Sigmoid colon (tissue), 6 donors: ENCODE measurements at regions not wholly inside any gene's neighbourhood (a gene's known extent, or its start where the extent isn't known, plus 50 kb on each side); places are given as distances from the start of the nearest gene placed in this dataset.

Experiments
- DNase-seq: peaks from one replicate; pipeline ENCODE4 v3.0.0-alpha.2; 2019
- H3K27ac ChIP-seq, 4 donors: fragments of 200-600 bp; sonication (generic); one replicate each; pipeline ENCODE4 v1.5.1; 2016 to 2019; ENCODE audit warnings: mild to moderate bottlenecking in 1 of 4
- H3K27me3 ChIP-seq, 3 donors: fragments of 200-600 bp; sonication (generic); one replicate each; pipeline ENCODE4 v1.5.1; 2019; ENCODE audit warnings: mild to moderate bottlenecking in 1 of 3
- H3K36me3 ChIP-seq, 4 donors: fragments of 200-600 bp; sonication (generic); one replicate each; pipeline ENCODE4 v1.5.1; 2016 to 2019
- H3K4me1 ChIP-seq, 4 donors: fragments of 200-600 bp; sonication (generic); one replicate each; pipeline ENCODE4 v1.5.1; 2017 to 2019
- H3K4me3 ChIP-seq, 4 donors: fragments of 200-600 bp; sonication (generic); one replicate each; pipeline ENCODE4 v1.5.1; 2017 to 2019; ENCODE audit warnings: mild to moderate bottlenecking in 2 of 4, moderate library complexity in 1 of 4
- H3K9me3 ChIP-seq, 4 donors: fragments of 200-600 bp in 3 of 4; sonication (generic) in 3 of 4; one replicate each; pipeline versions ENCODE4 v1.5.1 to v1.6.1; 2013 to 2019
- CTCF ChIP-seq, 4 experiments: fragments of 450-650 bp in 3 of 4; fragments of 200-600 bp in 1 of 4; IDR thresholded peaks; one replicate each; pipeline ENCODE4 v1.5.1; 2016 to 2019; ENCODE audit warnings: antibody characterized with exemption in 4 of 4, mild to moderate bottlenecking in 3 of 4, moderate library complexity in 2 of 4
- EP300 ChIP-seq, 4 donors: sonication (generic); formaldehyde crosslinking; IDR thresholded peaks; one replicate each; pipeline ENCODE4 v1.6.1; 2017; ENCODE audit warnings: antibody characterized with exemption in 4 of 4
- POLR2A ChIP-seq, 2 donors: fragments of 450-650 bp; IDR thresholded peaks; one replicate each; pipeline ENCODE4 v1.6.1; 2016; ENCODE audit warnings: antibody characterized with exemption in 2 of 2, mild to moderate bottlenecking in 2 of 2, moderate library complexity in 2 of 2
- POLR2AphosphoS5 ChIP-seq, 4 donors: sonication (generic); formaldehyde crosslinking; IDR thresholded peaks; one replicate each; pipeline ENCODE4 v1.6.1; 2017; ENCODE audit warnings: antibody characterized with exemption in 4 of 4
- WGBS, 2 donors: extraction: QIAGEN DNeasy Blood & Tissue Kit; methylation state at CpG; one replicate each; pipeline ENCODE4 v1.1.7; 2013; 5-methylcytosine and 5-hydroxymethylcytosine counted together
- intact Hi-C: fragments of 100-400 bp; cut with DNase I; formaldehyde crosslinking; loops from one replicate; pipeline ENCODE4 v1.15.1; 2023
- donor health status: healthy with polysubstance abuse.
- donor health status: healthy.

GRCh38 chr11:29628609-29629008, 388.2 kb downstream of the KCNA4 start:
- Histone ChIP-seq H3K4me1 (no peaks in the 10 kb centered on the region), H3K27ac (no peak overlapping the region), H3K4me3 (no peak overlapping the region), H3K9me3 (no peaks in the 10 kb centered on the region), H3K36me3 (no peaks in the 10 kb centered on the region), H3K27me3 (no peaks in the 10 kb centered on the region)
- TF ChIP-seq EP300 (IDR thresholded peaks at IDR 0.05) (no peak), POLR2AphosphoS5 (IDR thresholded peaks at IDR 0.05) (no peak), POLR2A (IDR thresholded peaks at IDR 0.05) (no peak), CTCF (IDR thresholded peaks at IDR 0.05) (no peak)
- WGBS, 2 donors: 68 to 78% methylated on average over 3 of the region's 3 CpGs
- intact Hi-C loops: no loop called here
- no peak for DNase-seq

DNA sequence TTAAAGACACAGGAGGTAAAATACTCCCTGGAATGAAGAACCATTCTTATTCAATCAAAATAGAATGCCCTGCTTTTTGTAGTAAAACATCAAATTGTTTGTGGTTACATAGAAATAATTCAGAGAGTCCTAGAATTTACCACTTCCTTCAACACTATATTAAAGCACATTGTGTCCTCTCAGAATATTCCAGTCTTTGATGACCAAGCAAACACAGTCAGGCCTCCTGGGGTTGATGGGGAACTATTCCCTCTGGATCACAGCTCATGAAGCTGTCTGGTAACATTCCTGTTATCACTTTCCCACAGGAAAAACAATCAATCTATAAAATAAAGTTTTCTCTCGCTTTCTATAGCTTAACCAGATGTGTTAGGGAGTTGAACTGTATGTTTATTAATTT, 389.3 kb downstream of the KCNA4 start:
- Histone ChIP-seq H3K4me1 (no peaks in the 10 kb centered on the region), H3K4me3 (no peak overlapping the region), H3K27me3 (no peaks in the 10 kb centered on the region), H3K36me3 (no peaks in the 10 kb centered on the region), H3K9me3 (no peaks in the 10 kb centered on the region), H3K27ac (no peak overlapping the region)
- intact Hi-C loops: no loop called here
- 37 to 51% methylated on average over 1 of the region's 1 CpG for WGBS, 2 donors
- TF ChIP-seq POLR2A (IDR thresholded peaks at IDR 0.05) (no peak), POLR2AphosphoS5 (IDR thresholded peaks at IDR 0.05) (no peak), CTCF (IDR thresholded peaks at IDR 0.05) (no peak), EP300 (IDR thresholded peaks at IDR 0.05) (no peak)
- DNase-seq: no peak

DNA sequence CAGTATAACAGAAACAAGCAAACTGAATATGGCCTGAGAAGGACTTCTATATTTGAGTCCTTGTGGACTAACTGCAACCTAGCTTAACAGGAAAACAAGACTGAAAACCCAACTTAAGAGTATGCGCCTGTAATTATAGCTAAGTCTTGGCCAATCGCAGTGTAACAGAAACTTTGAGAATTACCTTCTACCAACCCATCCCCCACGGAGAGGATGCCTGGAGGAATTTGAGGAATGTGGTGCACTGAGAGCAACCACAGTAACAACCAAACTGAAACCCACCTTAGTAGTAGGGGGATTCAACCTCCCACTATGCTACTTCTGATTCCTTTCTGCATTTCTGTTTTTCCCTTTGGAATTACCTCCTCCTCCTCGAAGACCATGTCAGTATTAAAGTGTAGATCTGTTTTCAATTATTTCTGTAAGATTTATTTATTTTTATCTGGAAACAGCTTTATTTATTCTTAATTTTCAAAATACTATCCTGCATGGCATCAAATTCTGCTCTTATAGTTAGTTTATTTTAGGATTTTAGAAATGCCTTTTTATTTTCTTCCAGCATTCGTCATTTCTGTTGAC, 393.6 kb downstream of the KCNA4 start:
- intact Hi-C loops: no loop called here
- Histone ChIP-seq H3K4me1 (no peaks in the 10 kb centered on the region), H3K4me3 (no peak overlapping the region), H3K27me3 (no peaks in the 10 kb centered on the region), H3K36me3 (no peaks in the 10 kb centered on the region), H3K27ac (no peak overlapping the region), H3K9me3 (no peaks in the 10 kb centered on the region)
- TF ChIP-seq EP300 (IDR thresholded peaks at IDR 0.05) (no peak), CTCF (IDR thresholded peaks at IDR 0.05) (no peak), POLR2A (IDR thresholded peaks at IDR 0.05) (no peak), POLR2AphosphoS5 (IDR thresholded peaks at IDR 0.05) (no peak)
- no peak for DNase-seq
- WGBS, 2 donors: 36% methylated on average over 5 of the region's 5 CpGs

DNA sequence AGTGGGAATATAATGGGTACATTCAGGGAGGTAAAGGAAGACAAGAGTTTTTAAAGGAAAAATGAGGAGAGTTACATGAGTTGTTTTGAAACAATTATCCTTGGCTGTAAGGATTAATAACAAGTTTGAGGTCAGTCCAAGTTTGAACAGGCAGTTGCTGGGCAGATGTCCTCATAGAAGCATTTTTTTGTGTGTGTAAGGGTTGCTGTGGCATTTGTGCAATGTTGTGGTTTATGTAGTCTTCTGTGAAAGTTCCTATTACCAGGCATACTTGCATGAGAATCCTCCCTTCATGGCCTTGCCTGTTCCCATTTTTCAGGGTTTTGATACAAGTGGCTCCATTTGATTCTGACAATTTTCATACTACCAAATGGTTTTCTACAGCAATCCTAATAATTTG, 400.2 kb downstream of the KCNA4 start:
- DNase-seq: no peak
- TF ChIP-seq EP300 (IDR thresholded peaks at IDR 0.05): no peak
- TF ChIP-seq POLR2A (IDR thresholded peaks at IDR 0.05): no peak
- no peak for TF ChIP-seq CTCF (IDR thresholded peaks at IDR 0.05)
- TF ChIP-seq POLR2AphosphoS5 (IDR thresholded peaks at IDR 0.05): no peak
- intact Hi-C loops: no loop called here
- H3K27me3 ChIP-seq: no peaks in the 10 kb centered on the region
- no peak overlapping the region for H3K4me3 ChIP-seq
- no peak overlapping the region for H3K27ac ChIP-seq
- H3K4me1 ChIP-seq: no peaks in the 10 kb centered on the region
- no peaks in the 10 kb centered on the region for H3K9me3 ChIP-seq
- no peaks in the 10 kb centered on the region for H3K36me3 ChIP-seq

- Histone ChIP-seq H3K9me3 (no peaks in the 10 kb centered on the region), H3K27ac (no peak overlapping the region), H3K4me3 (no peak overlapping the region), H3K27me3 (no peaks in the 10 kb centered on the region), H3K4me1 (no peaks in the 10 kb centered on the region), H3K36me3 (no peaks in the 10 kb centered on the region)
- intact Hi-C loops: no loop called here
- DNase-seq: no peak
- TF ChIP-seq EP300 (IDR thresholded peaks at IDR 0.05) (no peak), POLR2AphosphoS5 (IDR thresholded peaks at IDR 0.05) (no peak), CTCF (IDR thresholded peaks at IDR 0.05) (no peak), POLR2A (IDR thresholded peaks at IDR 0.05) (no peak)
- 81 to 83% methylated on average over 2 of the region's 2 CpGs for WGBS, 2 donors
Observed at GRCh38 chr11:29612423-29612822, 404.4 kb downstream of the KCNA4 start.
